ENCODE measurements at regions not wholly inside any gene's neighbourhood (a gene's known extent, or its start where the extent isn't known, plus 50 kb on each side); places are given as distances from the start of the nearest gene placed in this dataset.

DNA sequence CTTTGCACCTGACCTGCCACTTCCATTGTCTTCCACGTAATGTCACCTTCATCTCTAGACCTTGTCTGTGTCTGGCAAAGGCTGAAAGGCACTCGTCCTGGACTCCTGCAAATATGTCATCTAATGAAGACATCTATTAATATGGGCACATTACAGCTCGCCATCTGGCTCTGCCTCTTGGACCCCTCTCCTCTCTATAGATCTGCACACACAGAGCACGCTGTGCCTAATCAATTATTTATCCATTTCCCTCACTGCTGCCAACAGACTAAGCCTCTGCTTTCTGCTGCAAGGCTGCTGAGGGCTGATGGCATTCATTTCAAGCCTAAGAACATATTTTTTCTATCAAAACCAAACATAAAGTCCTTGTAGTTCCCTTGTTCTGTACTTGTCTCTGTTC, 573.0 kb downstream of the TUSC7 start:
- no peaks in the 10 kb centered on the region for H3K4me1 ChIP-seq (ENCODE audit: control insufficient read depth, insufficient read depth, low read length)
- H3K36me3 ChIP-seq (ENCODE audit: control insufficient read depth in 2 of 2, insufficient read depth in 2 of 2, low read length in 2 of 2): no peaks in the 10 kb centered on the region
- H3K9me3 ChIP-seq (ENCODE audit: control insufficient read depth in 2 of 2, low read length in 2 of 2): no peaks in the 10 kb centered on the region
- H3K27ac ChIP-seq (ENCODE audit: low read length): no peak overlapping the region
- H3K27me3 ChIP-seq (ENCODE audit: control insufficient read depth in 1 of 2, insufficient read depth in 2 of 2, low read length in 2 of 2): no peaks in the 10 kb centered on the region
- no peak overlapping the region for H3K9ac ChIP-seq (ENCODE audit: low read length in 2 of 2)
- H3K4me3 ChIP-seq (ENCODE audit: low read length in 2 of 2): no peak overlapping the region

DNA sequence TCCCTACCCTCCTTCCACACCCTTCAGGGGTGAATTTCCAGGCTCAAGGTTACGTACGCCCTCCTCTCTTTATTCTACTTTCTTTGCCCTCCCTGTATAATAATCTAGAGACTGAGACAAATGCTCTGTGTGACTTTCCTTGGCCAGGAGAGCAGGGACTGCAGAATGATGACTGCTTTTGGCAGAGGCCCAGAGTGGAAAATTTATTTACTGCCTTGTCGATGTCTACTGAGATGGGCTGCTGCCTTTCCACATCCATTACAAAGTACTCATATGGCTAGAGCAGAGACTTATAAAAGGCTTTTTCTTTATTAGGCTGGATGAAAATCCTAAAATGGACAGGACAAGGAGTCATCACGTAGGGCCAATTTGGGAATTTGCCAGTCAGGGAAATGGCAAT, 576.2 kb downstream of the TUSC7 start:
- Histone ChIP-seq H3K27ac (ENCODE audit: low read length) (no peak overlapping the region), H3K9me3 (ENCODE audit: control insufficient read depth in 2 of 2, low read length in 2 of 2) (no peaks in the 10 kb centered on the region), H3K4me3 (ENCODE audit: low read length in 2 of 2) (no peak overlapping the region), H3K27me3 (ENCODE audit: control insufficient read depth in 1 of 2, insufficient read depth in 2 of 2, low read length in 2 of 2) (no peaks in the 10 kb centered on the region), H3K36me3 (ENCODE audit: control insufficient read depth in 2 of 2, insufficient read depth in 2 of 2, low read length in 2 of 2) (no peaks in the 10 kb centered on the region), H3K4me1 (ENCODE audit: control insufficient read depth, insufficient read depth, low read length) (no peaks in the 10 kb centered on the region), H3K9ac (ENCODE audit: low read length in 2 of 2) (no peak overlapping the region)

DNA sequence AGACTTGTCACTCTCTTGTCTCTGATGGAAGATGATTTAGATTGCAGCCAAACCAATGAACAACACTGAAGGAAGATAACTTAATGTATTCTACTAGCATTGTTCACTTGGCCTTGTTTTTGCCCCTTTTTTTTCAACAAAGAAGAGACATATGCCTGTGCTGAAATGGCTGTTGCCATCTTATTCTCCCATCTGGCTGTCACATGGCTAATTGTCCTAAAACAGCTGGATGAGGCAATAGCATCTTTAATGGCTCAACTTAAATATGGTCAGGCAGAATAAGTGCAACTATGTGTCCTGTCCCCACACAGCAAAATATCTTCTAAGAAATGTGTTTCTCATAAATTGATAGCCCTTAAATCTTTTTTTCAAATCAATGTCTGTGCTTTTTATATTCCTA, 576.9 kb downstream of the TUSC7 start:
- H3K4me1 ChIP-seq (ENCODE audit: control insufficient read depth, insufficient read depth, low read length): no peaks in the 10 kb centered on the region
- no peaks in the 10 kb centered on the region for H3K36me3 ChIP-seq (ENCODE audit: control insufficient read depth in 2 of 2, insufficient read depth in 2 of 2, low read length in 2 of 2)
- no peak overlapping the region for H3K4me3 ChIP-seq (ENCODE audit: low read length in 2 of 2)
- no peak overlapping the region for H3K27ac ChIP-seq (ENCODE audit: low read length)
- H3K9me3 ChIP-seq (ENCODE audit: control insufficient read depth in 2 of 2, low read length in 2 of 2): no peaks in the 10 kb centered on the region
- H3K9ac ChIP-seq (ENCODE audit: low read length in 2 of 2): no peak overlapping the region
- no peaks in the 10 kb centered on the region for H3K27me3 ChIP-seq (ENCODE audit: control insufficient read depth in 1 of 2, insufficient read depth in 2 of 2, low read length in 2 of 2)

DNA sequence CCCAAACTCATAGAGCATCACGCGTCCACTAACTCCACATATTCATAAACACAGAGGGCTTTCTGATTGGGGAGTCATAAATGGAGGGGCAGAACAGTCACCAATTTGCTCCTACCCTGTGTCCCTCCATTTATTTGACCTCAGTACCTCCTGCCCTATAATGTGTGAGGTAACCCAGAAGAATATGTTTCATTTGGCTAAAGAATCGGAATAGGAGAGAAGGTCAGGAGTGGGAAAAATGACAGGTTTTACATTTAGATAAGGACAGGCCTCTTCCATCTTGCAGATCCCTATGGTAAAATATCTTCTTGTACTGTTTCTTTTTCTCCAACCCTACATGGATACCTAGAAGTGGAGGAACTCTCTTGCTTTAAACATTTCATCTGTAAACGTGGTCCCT, 578.0 kb downstream of the TUSC7 start:
- no peak overlapping the region for H3K27ac ChIP-seq (ENCODE audit: low read length)
- H3K36me3 ChIP-seq (ENCODE audit: control insufficient read depth in 2 of 2, insufficient read depth in 2 of 2, low read length in 2 of 2): no peaks in the 10 kb centered on the region
- H3K4me3 ChIP-seq (ENCODE audit: low read length in 2 of 2): no peak overlapping the region
- no peaks in the 10 kb centered on the region for H3K9me3 ChIP-seq (ENCODE audit: control insufficient read depth in 2 of 2, low read length in 2 of 2)
- H3K4me1 ChIP-seq (ENCODE audit: control insufficient read depth, insufficient read depth, low read length): no peaks in the 10 kb centered on the region
- H3K27me3 ChIP-seq (ENCODE audit: control insufficient read depth in 1 of 2, insufficient read depth in 2 of 2, low read length in 2 of 2): no peaks in the 10 kb centered on the region
- no peak overlapping the region for H3K9ac ChIP-seq (ENCODE audit: low read length in 2 of 2)

DNA sequence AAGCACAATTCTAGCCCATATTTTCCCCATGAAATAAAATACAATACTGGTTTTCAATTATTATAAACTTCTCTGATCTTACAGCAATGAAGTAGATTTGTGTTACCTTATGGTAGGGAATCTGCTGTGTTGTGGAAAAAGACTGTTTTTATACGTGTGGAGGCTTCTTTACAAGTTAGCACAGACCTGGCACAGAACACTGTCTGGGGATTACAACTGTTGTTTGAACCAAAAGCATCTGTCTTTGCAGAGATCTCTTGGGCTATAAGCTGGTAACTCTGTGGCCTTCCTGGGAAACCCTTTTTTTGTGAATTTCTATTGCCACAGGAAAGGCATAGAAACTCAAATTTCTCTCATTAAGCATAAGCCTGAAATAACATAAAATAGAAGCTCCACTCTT, 581.9 kb downstream of the TUSC7 start:
- Histone ChIP-seq H3K9ac (ENCODE audit: low read length in 2 of 2) (no peak overlapping the region), H3K36me3 (ENCODE audit: control insufficient read depth in 2 of 2, insufficient read depth in 2 of 2, low read length in 2 of 2) (no peaks in the 10 kb centered on the region), H3K4me1 (ENCODE audit: control insufficient read depth, insufficient read depth, low read length) (no peaks in the 10 kb centered on the region), H3K9me3 (ENCODE audit: control insufficient read depth in 2 of 2, low read length in 2 of 2) (no peaks in the 10 kb centered on the region), H3K27me3 (ENCODE audit: control insufficient read depth in 1 of 2, insufficient read depth in 2 of 2, low read length in 2 of 2) (no peaks in the 10 kb centered on the region), H3K27ac (ENCODE audit: low read length) (no peak overlapping the region), H3K4me3 (ENCODE audit: low read length in 2 of 2) (no peak overlapping the region)

DNA sequence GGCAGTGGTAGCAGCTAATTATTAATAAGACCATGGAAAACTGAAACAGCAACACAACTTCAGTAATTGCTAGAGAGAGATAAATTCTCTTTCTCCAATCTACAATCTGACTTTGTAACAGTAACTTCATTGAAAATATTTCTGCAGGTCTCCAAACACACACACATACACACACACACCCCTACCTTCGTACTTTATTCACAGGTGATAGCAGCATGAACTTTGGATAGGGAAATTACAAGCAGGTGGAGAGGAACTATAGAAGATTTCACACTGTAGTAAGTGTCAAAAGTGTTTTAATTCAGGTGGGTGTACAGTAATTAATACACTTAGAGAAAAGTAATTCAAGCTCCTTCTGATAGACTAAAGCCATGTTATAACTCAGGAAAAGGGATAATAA, 587.5 kb downstream of the TUSC7 start:
- Histone ChIP-seq H3K4me1 (ENCODE audit: control insufficient read depth, insufficient read depth, low read length) (no peaks in the 10 kb centered on the region), H3K9me3 (ENCODE audit: control insufficient read depth in 2 of 2, low read length in 2 of 2) (no peaks in the 10 kb centered on the region), H3K9ac (ENCODE audit: low read length in 2 of 2) (no peak overlapping the region), H3K4me3 (ENCODE audit: low read length in 2 of 2) (no peak overlapping the region), H3K36me3 (ENCODE audit: control insufficient read depth in 2 of 2, insufficient read depth in 2 of 2, low read length in 2 of 2) (no peaks in the 10 kb centered on the region), H3K27me3 (ENCODE audit: control insufficient read depth in 1 of 2, insufficient read depth in 2 of 2, low read length in 2 of 2) (no peaks in the 10 kb centered on the region), H3K27ac (ENCODE audit: low read length) (no peak overlapping the region)

DNA sequence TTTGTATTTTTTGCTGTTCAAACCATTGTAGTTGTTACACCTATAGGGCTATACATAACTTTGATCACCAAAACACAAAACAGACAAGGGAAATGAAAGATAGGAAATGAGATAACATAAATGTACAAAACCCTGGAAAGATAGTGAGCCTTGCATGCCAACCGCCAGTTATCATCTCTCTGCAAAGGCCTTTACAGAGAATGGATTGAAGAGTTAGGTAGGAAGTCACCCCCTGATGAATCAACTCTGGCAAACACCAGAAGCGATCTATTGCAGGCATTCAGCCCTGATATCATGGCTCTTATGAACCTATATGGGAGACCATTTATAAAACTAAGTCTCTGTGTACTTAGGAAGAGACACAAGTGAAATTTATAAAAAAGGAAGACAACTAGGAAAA, 588.0 kb downstream of the TUSC7 start:
- no peak overlapping the region for H3K9ac ChIP-seq (ENCODE audit: low read length in 2 of 2)
- H3K27me3 ChIP-seq (ENCODE audit: control insufficient read depth in 1 of 2, insufficient read depth in 2 of 2, low read length in 2 of 2): no peaks in the 10 kb centered on the region
- H3K36me3 ChIP-seq (ENCODE audit: control insufficient read depth in 2 of 2, insufficient read depth in 2 of 2, low read length in 2 of 2): no peaks in the 10 kb centered on the region
- H3K9me3 ChIP-seq (ENCODE audit: control insufficient read depth in 2 of 2, low read length in 2 of 2): no peaks in the 10 kb centered on the region
- H3K4me3 ChIP-seq (ENCODE audit: low read length in 2 of 2): no peak overlapping the region
- no peak overlapping the region for H3K27ac ChIP-seq (ENCODE audit: low read length)
- H3K4me1 ChIP-seq (ENCODE audit: control insufficient read depth, insufficient read depth, low read length): no peaks in the 10 kb centered on the region

DNA sequence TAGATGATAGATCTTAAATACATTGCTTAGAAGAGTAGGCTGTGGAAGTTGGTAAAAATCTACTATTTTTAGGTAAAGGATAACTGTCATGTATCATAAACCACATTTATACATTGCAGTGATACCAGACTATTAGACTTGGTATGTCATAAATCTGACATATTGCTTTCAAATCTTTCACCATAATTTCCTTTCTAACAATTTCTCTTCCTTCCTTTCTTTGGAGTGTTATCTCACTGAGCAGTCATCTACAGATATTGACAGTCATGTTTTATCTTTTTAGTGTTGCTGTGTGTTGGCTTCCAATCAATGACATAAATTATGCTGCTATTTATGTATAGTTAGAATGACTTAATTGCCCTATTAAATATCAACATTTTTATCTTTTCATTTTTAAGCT, 588.7 kb downstream of the TUSC7 start:
- Histone ChIP-seq H3K36me3 (ENCODE audit: control insufficient read depth in 2 of 2, insufficient read depth in 2 of 2, low read length in 2 of 2) (no peaks in the 10 kb centered on the region), H3K27me3 (ENCODE audit: control insufficient read depth in 1 of 2, insufficient read depth in 2 of 2, low read length in 2 of 2) (no peaks in the 10 kb centered on the region), H3K27ac (ENCODE audit: low read length) (no peak overlapping the region), H3K9ac (ENCODE audit: low read length in 2 of 2) (no peak overlapping the region), H3K4me3 (ENCODE audit: low read length in 2 of 2) (no peak overlapping the region), H3K9me3 (ENCODE audit: control insufficient read depth in 2 of 2, low read length in 2 of 2) (no peaks in the 10 kb centered on the region), H3K4me1 (ENCODE audit: control insufficient read depth, insufficient read depth, low read length) (no peaks in the 10 kb centered on the region)

DNA sequence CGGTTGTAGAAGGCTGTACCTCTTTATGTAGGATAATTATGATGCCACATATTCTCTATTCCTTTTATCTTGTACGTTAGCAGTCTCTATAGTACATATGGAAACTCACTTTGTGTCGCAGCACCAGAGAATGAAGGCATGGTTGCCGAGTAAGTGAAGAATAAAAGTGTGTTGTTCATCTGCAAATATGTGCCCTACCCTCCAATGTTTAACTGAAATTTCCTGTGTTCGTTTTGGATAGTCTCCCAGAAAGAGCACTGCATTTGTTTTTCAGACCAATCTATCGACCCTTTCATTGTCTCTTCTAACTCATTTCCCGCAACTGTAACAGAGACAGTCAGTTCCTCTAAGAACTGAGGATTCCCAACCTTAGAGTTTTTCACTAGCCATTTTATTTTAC, 592.8 kb downstream of the TUSC7 start:
- Histone ChIP-seq H3K27ac (ENCODE audit: low read length) (no peak overlapping the region), H3K36me3 (ENCODE audit: control insufficient read depth in 2 of 2, insufficient read depth in 2 of 2, low read length in 2 of 2) (no peaks in the 10 kb centered on the region), H3K27me3 (ENCODE audit: control insufficient read depth in 1 of 2, insufficient read depth in 2 of 2, low read length in 2 of 2) (no peaks in the 10 kb centered on the region), H3K9me3 (ENCODE audit: control insufficient read depth in 2 of 2, low read length in 2 of 2) (no peaks in the 10 kb centered on the region), H3K4me3 (ENCODE audit: low read length in 2 of 2) (no peak overlapping the region), H3K9ac (ENCODE audit: low read length in 2 of 2) (no peak overlapping the region), H3K4me1 (ENCODE audit: control insufficient read depth, insufficient read depth, low read length) (no peaks in the 10 kb centered on the region)

DNA sequence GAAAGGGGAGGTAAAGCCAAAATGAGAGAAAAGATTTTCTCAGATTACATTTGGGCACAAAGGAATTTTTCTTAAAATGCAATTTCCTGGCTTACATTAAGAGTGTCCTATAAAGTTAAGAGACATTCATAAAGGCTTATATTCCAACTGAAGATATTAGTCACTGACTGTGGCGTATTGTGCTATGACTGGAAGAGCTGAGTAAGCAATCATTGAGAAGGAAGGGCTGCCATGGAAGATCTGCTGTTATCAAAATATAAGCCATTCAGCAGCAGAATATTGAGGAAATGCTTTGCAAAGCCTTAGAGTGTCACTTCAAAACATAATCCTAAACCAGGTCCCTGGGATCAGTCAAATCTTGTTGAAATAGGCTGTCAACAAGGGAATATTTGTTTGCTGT, 593.9 kb downstream of the TUSC7 start:
- Histone ChIP-seq H3K9ac (ENCODE audit: low read length in 2 of 2) (no peak overlapping the region), H3K4me3 (ENCODE audit: low read length in 2 of 2) (no peak overlapping the region), H3K9me3 (ENCODE audit: control insufficient read depth in 2 of 2, low read length in 2 of 2) (no peaks in the 10 kb centered on the region), H3K27ac (ENCODE audit: low read length) (no peak overlapping the region), H3K4me1 (ENCODE audit: control insufficient read depth, insufficient read depth, low read length) (no peaks in the 10 kb centered on the region), H3K27me3 (ENCODE audit: control insufficient read depth in 1 of 2, insufficient read depth in 2 of 2, low read length in 2 of 2) (no peaks in the 10 kb centered on the region), H3K36me3 (ENCODE audit: control insufficient read depth in 2 of 2, insufficient read depth in 2 of 2, low read length in 2 of 2) (no peaks in the 10 kb centered on the region)

DNA sequence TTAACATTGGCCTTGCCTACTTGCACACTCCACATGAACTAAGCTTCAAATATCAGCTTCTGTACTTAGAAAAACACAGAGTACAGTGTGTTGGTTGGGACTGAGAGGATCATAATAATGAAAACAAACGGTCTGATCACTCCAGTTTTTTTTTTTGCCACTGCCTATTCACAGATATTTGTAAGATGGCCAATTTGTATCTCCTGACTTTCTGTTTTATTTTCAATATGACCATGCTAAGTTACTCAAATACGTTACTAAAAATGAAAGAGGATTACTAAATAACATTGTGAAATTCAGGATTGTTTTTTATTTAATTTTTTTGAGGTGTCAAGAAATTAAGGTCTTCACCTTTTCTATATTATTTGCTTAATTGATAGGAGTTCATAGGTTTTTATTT, 595.1 kb downstream of the TUSC7 start:
- Histone ChIP-seq H3K9me3 (ENCODE audit: control insufficient read depth in 2 of 2, low read length in 2 of 2) (no peaks in the 10 kb centered on the region), H3K36me3 (ENCODE audit: control insufficient read depth in 2 of 2, insufficient read depth in 2 of 2, low read length in 2 of 2) (no peaks in the 10 kb centered on the region), H3K4me1 (ENCODE audit: control insufficient read depth, insufficient read depth, low read length) (no peaks in the 10 kb centered on the region), H3K9ac (ENCODE audit: low read length in 2 of 2) (no peak overlapping the region), H3K4me3 (ENCODE audit: low read length in 2 of 2) (no peak overlapping the region), H3K27ac (ENCODE audit: low read length) (no peak overlapping the region), H3K27me3 (ENCODE audit: control insufficient read depth in 1 of 2, insufficient read depth in 2 of 2, low read length in 2 of 2) (no peaks in the 10 kb centered on the region)

DNA sequence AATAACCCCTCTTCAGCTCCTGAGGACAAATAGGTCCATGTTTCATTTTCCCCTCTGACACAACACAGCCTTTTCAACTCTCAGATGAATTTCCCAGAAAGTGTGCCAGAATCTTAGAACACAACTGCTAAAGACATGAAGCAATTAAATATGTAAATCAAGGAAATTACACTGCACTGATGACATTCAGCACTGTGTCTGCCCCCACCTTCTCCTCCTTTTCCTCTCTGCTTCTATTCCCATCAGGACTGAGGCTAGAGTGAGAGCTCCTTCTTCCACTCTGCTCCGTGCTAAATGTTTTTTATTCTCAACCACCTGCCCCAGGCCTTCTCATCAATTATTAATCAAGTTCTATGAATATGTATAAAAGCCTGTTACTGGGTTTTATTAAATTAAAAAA, 596.1 kb downstream of the TUSC7 start:
- no peak overlapping the region for H3K9ac ChIP-seq (ENCODE audit: low read length in 2 of 2)
- no peak overlapping the region for H3K4me3 ChIP-seq (ENCODE audit: low read length in 2 of 2)
- H3K36me3 ChIP-seq (ENCODE audit: control insufficient read depth in 2 of 2, insufficient read depth in 2 of 2, low read length in 2 of 2): no peaks in the 10 kb centered on the region
- H3K4me1 ChIP-seq (ENCODE audit: control insufficient read depth, insufficient read depth, low read length): no peaks in the 10 kb centered on the region
- H3K27me3 ChIP-seq (ENCODE audit: control insufficient read depth in 1 of 2, insufficient read depth in 2 of 2, low read length in 2 of 2): no peaks in the 10 kb centered on the region
- H3K27ac ChIP-seq (ENCODE audit: low read length): no peak overlapping the region
- H3K9me3 ChIP-seq (ENCODE audit: control insufficient read depth in 2 of 2, low read length in 2 of 2): no peaks in the 10 kb centered on the region
